ENCODE measurements at regions not wholly inside any gene's neighbourhood (a gene's known extent, or its start where the extent isn't known, plus 50 kb on each side); places are given as distances from the start of the nearest gene placed in this dataset.

- Histone ChIP-seq H3K4me1 (ENCODE audit: insufficient read depth, low read length) (no peaks in the 10 kb centered on the region), H3K79me2 (ENCODE audit: insufficient read depth, low read length) (no peaks in the 10 kb centered on the region), H3K4me2 (ENCODE audit: low read length) (no peak overlapping the region), H4K20me1 (ENCODE audit: insufficient read depth, low read length) (no peaks in the 10 kb centered on the region), H3K27me3 (ENCODE audit: insufficient read depth, low read length) (no peaks in the 10 kb centered on the region), H2AFZ (ENCODE audit: low read depth, low read length) (no peak overlapping the region), H3K9me3 (ENCODE audit: insufficient read depth, low read depth, low read length) (no peaks in the 10 kb centered on the region), H3K4me3 (ENCODE audit: insufficient read depth, low read depth, low read length) (no peak overlapping the region), H3K27ac (ENCODE audit: low read depth, low read length) (no peak overlapping the region), H3K36me3 (ENCODE audit: insufficient read depth, low read length) (no peaks in the 10 kb centered on the region), H3K9ac (ENCODE audit: low read length) (no peak overlapping the region)
- Mint-ChIP-seq H3K27ac (ENCODE audit: unreplicated experiment) (no peak overlapping the region), H3K36me3 (ENCODE audit: low read depth, unreplicated experiment) (no peaks in the 10 kb centered on the region), H3K4me1 (ENCODE audit: low read depth, unreplicated experiment) (peaks cover 33% of the 10 kb centered on the region), H3K27me3 (ENCODE audit: low read depth, unreplicated experiment) (peaks cover 2% of the 10 kb centered on the region), H3K9me3 (ENCODE audit: unreplicated experiment) (no peaks in the 10 kb centered on the region), H3K4me3 (ENCODE audit: unreplicated experiment) (no peak overlapping the region)
- FAIRE-seq (no peak), DNase-seq (ENCODE audit: low read depth) (no peak)
- TF ChIP-seq, protein P1, sequence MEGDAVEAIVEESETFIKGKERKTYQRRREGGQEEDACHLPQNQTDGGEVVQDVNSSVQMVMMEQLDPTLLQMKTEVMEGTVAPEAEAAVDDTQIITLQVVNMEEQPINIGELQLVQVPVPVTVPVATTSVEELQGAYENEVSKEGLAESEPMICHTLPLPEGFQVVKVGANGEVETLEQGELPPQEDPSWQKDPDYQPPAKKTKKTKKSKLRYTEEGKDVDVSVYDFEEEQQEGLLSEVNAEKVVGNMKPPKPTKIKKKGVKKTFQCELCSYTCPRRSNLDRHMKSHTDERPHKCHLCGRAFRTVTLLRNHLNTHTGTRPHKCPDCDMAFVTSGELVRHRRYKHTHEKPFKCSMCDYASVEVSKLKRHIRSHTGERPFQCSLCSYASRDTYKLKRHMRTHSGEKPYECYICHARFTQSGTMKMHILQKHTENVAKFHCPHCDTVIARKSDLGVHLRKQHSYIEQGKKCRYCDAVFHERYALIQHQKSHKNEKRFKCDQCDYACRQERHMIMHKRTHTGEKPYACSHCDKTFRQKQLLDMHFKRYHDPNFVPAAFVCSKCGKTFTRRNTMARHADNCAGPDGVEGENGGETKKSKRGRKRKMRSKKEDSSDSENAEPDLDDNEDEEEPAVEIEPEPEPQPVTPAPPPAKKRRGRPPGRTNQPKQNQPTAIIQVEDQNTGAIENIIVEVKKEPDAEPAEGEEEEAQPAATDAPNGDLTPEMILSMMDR (IDR thresholded peaks at IDR 0.05; ENCODE audit: insufficient read depth, low read depth, low read length), result no peak
- no peak for TF ChIP-seq EZH2 (IDR thresholded peaks at IDR 0.05; ENCODE audit: insufficient read depth, low read length)
Observed at GRCh38 chr7:50199824-50200223, 104.7 kb upstream of the IKZF1 start.

- peak overlapping the region; percentile 79 for H3K27ac Mint-ChIP-seq (ENCODE audit: unreplicated experiment)
- H3K4me3 Mint-ChIP-seq (ENCODE audit: unreplicated experiment), result no peak overlapping the region
- peaks cover 18% of the 10 kb centered on the region for H3K4me1 Mint-ChIP-seq (ENCODE audit: low read depth, unreplicated experiment)
- Histone ChIP-seq H3K4me3 (ENCODE audit: insufficient read depth, low read depth, low read length) (no peak overlapping the region), H2AFZ (ENCODE audit: low read depth, low read length) (no peak overlapping the region), H3K27me3 (ENCODE audit: insufficient read depth, low read length) (no peaks in the 10 kb centered on the region), H3K27ac (ENCODE audit: low read depth, low read length) (no peak overlapping the region), H4K20me1 (ENCODE audit: insufficient read depth, low read length) (no peaks in the 10 kb centered on the region), H3K79me2 (ENCODE audit: insufficient read depth, low read length) (no peaks in the 10 kb centered on the region), H3K4me2 (ENCODE audit: low read length) (no peak overlapping the region), H3K9ac (ENCODE audit: low read length) (no peak overlapping the region), H3K9me3 (ENCODE audit: insufficient read depth, low read depth, low read length) (no peaks in the 10 kb centered on the region), H3K36me3 (ENCODE audit: insufficient read depth, low read length) (no peaks in the 10 kb centered on the region), H3K4me1 (ENCODE audit: insufficient read depth, low read length) (no peaks in the 10 kb centered on the region)
- TF ChIP-seq, protein P1 (IDR thresholded peaks at IDR 0.05; ENCODE audit: insufficient read depth, low read depth, low read length), result no peak
- no peak for TF ChIP-seq EZH2 (IDR thresholded peaks at IDR 0.05; ENCODE audit: insufficient read depth, low read length)
- FAIRE-seq (no peak), DNase-seq (ENCODE audit: low read depth) (no peak)
- no peaks in the 10 kb centered on the region for H3K9me3 Mint-ChIP-seq (ENCODE audit: unreplicated experiment)
- peaks cover 2% of the 10 kb centered on the region for H3K27me3 Mint-ChIP-seq (ENCODE audit: low read depth, unreplicated experiment)
- no peaks in the 10 kb centered on the region for H3K36me3 Mint-ChIP-seq (ENCODE audit: low read depth, unreplicated experiment)
Observed at GRCh38 chr7:50197549-50197948, 104.5 kb upstream of the ZPBP start.

DNA sequence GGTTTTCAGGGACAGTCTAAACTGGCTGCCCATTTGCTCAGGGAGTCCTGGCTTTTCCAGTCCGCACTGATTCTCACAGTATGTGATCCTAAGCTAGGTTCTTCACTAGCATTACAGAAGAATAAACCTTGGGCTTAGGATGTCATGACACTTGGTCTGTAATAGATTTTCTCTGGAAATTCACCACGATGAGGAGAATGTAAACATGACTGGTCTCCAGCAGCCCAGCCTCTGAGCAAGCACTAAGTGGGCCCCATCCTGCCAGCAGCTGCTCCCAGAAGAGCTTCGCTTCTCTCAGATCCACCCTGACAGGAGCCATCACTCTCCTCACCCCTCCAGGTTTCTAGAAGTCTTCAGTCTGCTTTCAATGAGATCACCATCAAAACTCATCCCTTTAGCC, 103.7 kb upstream of the ZPBP start:
- Histone ChIP-seq H3K9me3 (ENCODE audit: insufficient read depth, low read depth, low read length) (no peaks in the 10 kb centered on the region), H3K4me2 (ENCODE audit: low read length) (no peak overlapping the region), H2AFZ (ENCODE audit: low read depth, low read length) (no peak overlapping the region), H3K4me1 (ENCODE audit: insufficient read depth, low read length) (no peaks in the 10 kb centered on the region), H3K4me3 (ENCODE audit: insufficient read depth, low read depth, low read length) (no peak overlapping the region), H3K36me3 (ENCODE audit: insufficient read depth, low read length) (no peaks in the 10 kb centered on the region), H4K20me1 (ENCODE audit: insufficient read depth, low read length) (no peaks in the 10 kb centered on the region), H3K9ac (ENCODE audit: low read length) (no peak overlapping the region), H3K27me3 (ENCODE audit: insufficient read depth, low read length) (no peaks in the 10 kb centered on the region), H3K79me2 (ENCODE audit: insufficient read depth, low read length) (no peaks in the 10 kb centered on the region), H3K27ac (ENCODE audit: low read depth, low read length) (no peak overlapping the region)
- DNase-seq (ENCODE audit: low read depth), result no peak
- TF ChIP-seq, protein P1 (IDR thresholded peaks at IDR 0.05; ENCODE audit: insufficient read depth, low read depth, low read length), result no peak
- TF ChIP-seq EZH2 (IDR thresholded peaks at IDR 0.05; ENCODE audit: insufficient read depth, low read length), result no peak
- Mint-ChIP-seq H3K9me3 (ENCODE audit: unreplicated experiment) (no peaks in the 10 kb centered on the region), H3K4me3 (ENCODE audit: unreplicated experiment) (no peak overlapping the region), H3K36me3 (ENCODE audit: low read depth, unreplicated experiment) (no peaks in the 10 kb centered on the region), H3K27me3 (ENCODE audit: low read depth, unreplicated experiment) (peaks cover 4% of the 10 kb centered on the region), H3K4me1 (ENCODE audit: low read depth, unreplicated experiment) (peaks cover 13% of the 10 kb centered on the region), H3K27ac (ENCODE audit: unreplicated experiment) (peak overlapping the region; percentile 36)
- FAIRE-seq, result no peak

Measured in astrocyte (in vitro differentiated cells and primary cell).